ENCODE measurements at regions not wholly inside any gene's neighbourhood (a gene's known extent, or its start where the extent isn't known, plus 50 kb on each side); places are given as distances from the start of the nearest gene placed in this dataset.

GRCh38 chr6:164159061-164159460 lies 744.5 kb downstream of the QKI start:
- H3K4me1 ChIP-seq, result no peaks in the 10 kb centered on the region
- no peaks in the 10 kb centered on the region for H3K27me3 ChIP-seq (ENCODE audit: low read depth)
- no peak overlapping the region for H3K27ac ChIP-seq (replicated peaks)
- intact Hi-C loops (cut with micrococcal nuclease), result no loop called here
- no peak overlapping the region for H3K4me3 ChIP-seq
- peaks cover 5% of the 10 kb centered on the region for H3K9me3 ChIP-seq (replicated peaks)
- H3K36me3 ChIP-seq, result no peaks in the 10 kb centered on the region
- DNase-seq, result no peak
- TF ChIP-seq CTCF (IDR thresholded peaks at IDR 0.05; ENCODE audit: borderline replicate concordance), result no peak

- H3K36me3 ChIP-seq, result no peaks in the 10 kb centered on the region
- no peaks in the 10 kb centered on the region for H3K27me3 ChIP-seq (ENCODE audit: low read depth)
- no peak for DNase-seq
- no peak overlapping the region for H3K4me3 ChIP-seq
- peaks cover 12% of the 10 kb centered on the region for H3K4me1 ChIP-seq
- intact Hi-C loops (cut with micrococcal nuclease), result no loop called here
- H3K27ac ChIP-seq (replicated peaks), result peak overlapping the region; percentile 14
- no peak for TF ChIP-seq CTCF (IDR thresholded peaks at IDR 0.05; ENCODE audit: borderline replicate concordance)
- H3K9me3 ChIP-seq (replicated peaks), result no peaks in the 10 kb centered on the region
Measured at GRCh38 chr6:164154588-164154987, 740.1 kb downstream of the QKI start.

- H3K27me3 ChIP-seq (ENCODE audit: low read depth), result no peaks in the 10 kb centered on the region
- no peak overlapping the region for H3K27ac ChIP-seq (replicated peaks)
- no peaks in the 10 kb centered on the region for H3K9me3 ChIP-seq (replicated peaks)
- no peak for DNase-seq
- no peak for TF ChIP-seq CTCF (IDR thresholded peaks at IDR 0.05; ENCODE audit: borderline replicate concordance)
- no peaks in the 10 kb centered on the region for H3K36me3 ChIP-seq
- no peak overlapping the region for H3K4me3 ChIP-seq
- H3K4me1 ChIP-seq, result peaks cover 25% of the 10 kb centered on the region
- intact Hi-C loops (cut with micrococcal nuclease), result no loop called here
Measured at GRCh38 chr6:164152611-164153010, 738.1 kb downstream of the QKI start.

DNA sequence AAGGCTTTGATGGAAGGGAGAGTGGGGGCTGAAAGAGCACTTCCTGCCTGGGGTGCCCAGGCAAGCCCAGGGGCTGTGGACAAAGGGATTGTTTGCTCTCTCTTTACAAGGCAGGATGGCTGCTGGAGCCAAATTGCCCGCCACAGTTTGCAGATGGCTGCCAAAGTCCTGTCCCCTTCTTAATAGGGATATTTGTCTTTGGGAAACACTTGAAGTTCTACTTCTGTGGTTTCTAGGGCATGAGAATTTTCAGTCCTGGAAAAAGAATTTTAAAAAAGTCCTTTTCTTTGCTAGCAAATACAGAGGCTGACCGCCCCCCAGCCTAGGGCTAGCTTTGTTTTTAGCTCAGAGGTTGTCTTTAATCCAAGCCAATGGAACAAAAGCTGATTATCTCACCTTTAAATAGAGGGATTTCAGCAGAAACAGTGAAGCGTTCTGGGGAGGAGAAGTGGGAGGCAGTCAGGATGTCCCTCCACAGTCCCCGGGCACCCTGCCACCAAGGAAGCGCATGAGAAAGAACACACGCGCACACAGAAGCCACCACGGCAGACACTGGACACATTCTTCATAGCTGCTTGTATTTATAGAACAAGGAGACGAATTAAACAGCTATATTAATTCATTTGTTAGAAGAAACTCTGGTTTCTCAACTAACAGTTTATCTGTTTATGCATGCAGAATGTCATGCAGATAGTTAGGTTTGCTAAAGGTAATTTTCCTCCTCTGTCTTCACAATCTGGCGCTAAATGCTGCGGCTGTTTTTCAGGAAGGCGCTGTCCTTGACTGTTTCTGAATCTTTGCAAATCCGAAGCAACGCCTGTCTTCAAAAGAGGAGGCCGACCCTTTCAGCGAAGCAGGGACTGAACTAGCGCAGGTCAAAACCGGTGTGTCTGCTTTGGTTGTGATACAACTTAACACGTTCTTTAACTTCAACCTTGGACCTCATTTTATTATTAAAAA lies 736.9 kb downstream of the QKI start:
- DNase-seq, result peak; percentile 69
- no peaks in the 10 kb centered on the region for H3K36me3 ChIP-seq
- peaks cover 25% of the 10 kb centered on the region for H3K4me1 ChIP-seq
- no peaks in the 10 kb centered on the region for H3K27me3 ChIP-seq (ENCODE audit: low read depth)
- no peaks in the 10 kb centered on the region for H3K9me3 ChIP-seq (replicated peaks)
- H3K27ac ChIP-seq (replicated peaks), result peak overlapping the region; percentile 64
- intact Hi-C loops (cut with micrococcal nuclease), result no loop called here
- H3K4me3 ChIP-seq, result peak overlapping the region; percentile 28
- no peak for TF ChIP-seq CTCF (IDR thresholded peaks at IDR 0.05; ENCODE audit: borderline replicate concordance)

- H3K4me3 ChIP-seq, result no peak overlapping the region
- H3K27ac ChIP-seq (replicated peaks), result no peak overlapping the region
- no peaks in the 10 kb centered on the region for H3K36me3 ChIP-seq
- peaks cover 25% of the 10 kb centered on the region for H3K4me1 ChIP-seq
- no peaks in the 10 kb centered on the region for H3K9me3 ChIP-seq (replicated peaks)
- no peak for DNase-seq
- intact Hi-C loops (cut with micrococcal nuclease), result no loop called here
- TF ChIP-seq CTCF (IDR thresholded peaks at IDR 0.05; ENCODE audit: borderline replicate concordance), result no peak
- H3K27me3 ChIP-seq (ENCODE audit: low read depth), result no peaks in the 10 kb centered on the region
Measured at GRCh38 chr6:164150232-164150631, 735.7 kb downstream of the QKI start.

Measured in left ventricle myocardium inferior (tissue), 1 donor.